GM18951 (cell line): ENCODE measurements at regions not wholly inside any gene's neighbourhood (a gene's known extent, or its start where the extent isn't known, plus 50 kb on each side); places are given as distances from the start of the nearest gene placed in this dataset.

ENCODE experiments used
- POLR2A ChIP-seq: IDR thresholded peaks from 4 replicates; pipeline ENCODE4 v1.6.1; 2011; ENCODE audit warnings: mild to moderate bottlenecking; ENCODE audit not compliant: insufficient read length, insufficient read depth; ENCODE audit errors: extremely low read depth
- in situ Hi-C: fragments of 300-500 bp; cut with MboI; formaldehyde crosslinking; loops from one replicate; pipeline ENCODE4 v1.12.0; 2022; ENCODE audit warnings: low sequenced_read_pairs, mixed read lengths, inconsistent platforms; ENCODE audit not compliant: unreplicated experiment

DNA sequence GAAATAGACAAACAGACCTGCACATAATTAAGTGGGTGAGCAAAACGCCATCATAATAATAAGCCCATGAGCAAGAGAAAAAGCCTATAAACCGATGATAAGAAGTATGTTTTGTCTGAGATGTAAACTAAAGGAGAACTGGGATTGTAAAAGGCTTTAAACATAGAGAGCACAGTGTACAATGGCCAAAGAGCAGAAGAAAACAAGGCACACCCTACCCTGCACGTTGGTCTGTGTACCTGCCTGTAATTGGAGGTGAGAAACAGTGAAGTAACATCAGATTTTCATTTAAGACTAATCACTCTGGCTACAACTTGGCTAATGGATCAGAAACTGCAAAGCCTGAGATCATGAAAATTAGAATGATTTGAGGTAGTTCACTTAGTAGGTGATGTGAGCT, 1094.7 kb upstream of the GYPC start:
- TF ChIP-seq POLR2A = no peak
- in situ Hi-C loops = no loop called here

DNA sequence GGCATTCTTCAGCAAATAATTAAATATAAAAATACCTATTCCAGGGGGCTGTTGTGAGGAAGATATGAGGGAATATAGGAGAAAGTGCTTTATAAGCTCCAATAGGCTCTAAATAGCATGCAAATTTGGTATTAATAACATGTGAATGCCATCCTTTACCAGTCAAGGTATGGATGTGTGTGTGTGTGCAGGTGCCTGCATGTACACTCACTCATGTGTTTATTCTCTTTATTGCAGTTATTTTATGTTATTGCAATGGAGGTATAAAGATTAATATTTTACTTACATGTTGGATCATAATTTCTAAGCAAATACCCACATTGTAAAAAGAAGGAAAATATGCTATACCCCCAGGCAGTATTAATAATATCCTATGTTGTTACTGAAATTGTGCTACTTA, 1093.0 kb upstream of the GYPC start:
- in situ Hi-C loops = no loop called here

DNA sequence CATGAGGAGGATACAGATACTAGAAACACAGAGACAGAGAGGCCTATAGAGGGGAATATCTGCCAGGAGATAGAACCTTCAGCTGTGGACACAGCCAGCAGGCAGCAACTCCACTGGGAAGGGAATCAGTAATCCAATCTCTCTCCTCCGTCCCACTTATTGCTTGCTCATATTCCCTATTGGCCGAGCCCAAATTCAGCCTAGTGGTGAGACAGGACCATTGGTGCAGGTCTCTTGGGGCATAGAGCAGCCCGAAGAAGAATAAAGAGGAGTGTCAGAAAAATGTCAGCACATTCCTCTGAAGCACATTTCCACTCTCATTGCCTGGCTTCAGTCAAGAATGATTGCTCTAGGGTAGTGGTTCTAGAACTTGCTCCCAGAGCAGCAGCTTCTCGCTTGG, 1091.5 kb upstream of the GYPC start:
- in situ Hi-C loops = no loop called here
- TF ChIP-seq POLR2A = no peak

More for the DNA sequence above, 1093.0 kb upstream of the GYPC start:
- TF ChIP-seq POLR2A = no peak

DNA sequence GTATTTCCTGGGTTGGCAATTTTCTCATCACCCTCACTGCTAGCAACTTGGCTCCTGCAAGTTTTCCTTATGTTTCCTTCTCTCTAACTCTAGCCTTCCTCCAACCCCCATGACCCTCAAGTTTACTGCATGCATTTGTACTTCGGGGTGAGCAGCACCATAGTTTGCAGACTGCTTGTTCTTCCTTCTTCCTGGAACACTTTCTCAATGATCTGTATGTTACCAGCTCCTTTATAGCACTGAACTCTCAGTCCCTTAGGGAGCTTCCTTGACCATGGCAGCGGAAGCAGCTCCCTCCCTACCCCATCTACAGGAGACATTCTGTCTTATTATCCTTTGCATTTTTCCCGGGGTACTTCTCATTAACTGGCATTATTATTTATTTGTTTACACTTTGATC, 1089.5 kb upstream of the GYPC start:
- in situ Hi-C loops = no loop called here

DNA sequence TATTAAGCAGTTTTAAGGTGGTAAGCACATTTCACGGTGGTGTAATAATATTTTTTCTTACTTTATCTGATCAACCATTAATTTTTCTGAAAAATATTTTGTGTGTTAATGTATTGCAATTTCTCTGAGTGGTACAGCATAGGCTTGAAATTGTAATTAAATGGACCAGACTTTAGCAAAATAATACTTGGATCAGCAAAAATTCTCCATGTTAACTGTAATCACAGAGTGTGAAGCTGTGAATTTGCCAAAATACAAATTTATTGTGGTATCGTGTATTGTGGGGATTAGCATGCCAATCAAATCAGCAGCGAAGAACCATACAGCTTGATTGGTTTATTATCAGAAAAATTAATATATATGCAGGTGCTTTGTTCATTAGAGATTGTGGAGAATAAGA, 1088.9 kb upstream of the GYPC start:
- in situ Hi-C loops = no loop called here

More for the DNA sequence above, 1089.5 kb upstream of the GYPC start:
- TF ChIP-seq POLR2A = no peak

DNA sequence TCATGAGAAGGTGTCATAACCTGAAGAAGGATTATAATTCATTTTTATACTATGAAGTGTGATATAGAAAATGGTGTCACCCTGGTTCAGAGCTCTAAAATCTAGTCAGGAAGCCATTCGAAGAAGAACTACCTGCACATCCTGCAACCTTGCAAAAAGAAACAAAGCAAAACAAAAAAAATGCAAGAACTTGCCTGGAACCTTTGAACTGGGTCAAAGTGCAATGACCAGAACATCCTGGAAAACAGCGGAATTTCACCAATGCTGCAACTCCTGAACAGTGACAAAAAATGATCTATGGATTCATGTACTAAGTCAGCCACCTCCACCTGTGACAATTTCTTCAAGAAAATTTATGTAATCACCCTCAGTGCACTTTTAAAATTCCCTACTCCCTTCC, 1083.3 kb upstream of the GYPC start:
- no peak for TF ChIP-seq POLR2A
- in situ Hi-C loops = no loop called here

More for the DNA sequence above, 1088.9 kb upstream of the GYPC start:
- no peak for TF ChIP-seq POLR2A

DNA sequence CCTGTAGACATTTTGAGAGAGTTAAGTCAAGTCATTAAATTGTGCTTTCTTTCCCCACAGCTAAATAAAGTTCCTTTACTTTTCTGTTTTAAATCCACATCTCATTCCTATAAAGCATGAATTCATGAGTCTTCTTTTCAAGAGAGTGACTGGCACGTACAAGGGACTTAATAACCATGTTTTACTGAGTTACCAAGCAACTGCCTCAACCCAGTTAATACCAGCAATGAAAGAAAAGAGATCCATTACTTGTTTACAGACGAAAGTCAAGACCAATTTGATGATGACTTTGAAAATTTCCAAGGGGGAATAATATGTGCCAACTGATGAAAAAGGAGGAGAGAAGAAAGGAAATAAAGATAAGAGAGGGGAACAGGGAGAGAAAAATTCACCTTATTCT, 1082.5 kb upstream of the GYPC start:
- in situ Hi-C loops = no loop called here
- TF ChIP-seq POLR2A = no peak

DNA sequence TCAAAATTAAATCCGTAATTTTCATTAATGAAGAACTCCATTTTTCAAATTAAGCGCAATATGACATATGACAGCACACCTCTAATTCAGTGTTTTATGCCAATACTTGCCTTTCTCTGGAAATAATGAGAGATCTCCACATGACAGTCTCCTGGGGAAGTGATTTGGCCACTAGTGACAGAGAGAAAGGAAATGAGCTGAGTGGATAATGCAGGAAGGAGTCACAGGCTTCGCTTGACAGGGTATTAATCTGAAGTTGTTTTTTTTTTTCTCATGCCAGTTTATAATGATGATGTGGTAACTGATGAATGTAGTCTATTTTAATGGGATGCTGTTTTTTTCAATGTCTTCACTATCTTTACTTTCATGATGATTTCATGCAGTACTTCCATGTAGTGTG, 1079.4 kb upstream of the GYPC start:
- TF ChIP-seq POLR2A = no peak
- in situ Hi-C loops = no loop called here

DNA sequence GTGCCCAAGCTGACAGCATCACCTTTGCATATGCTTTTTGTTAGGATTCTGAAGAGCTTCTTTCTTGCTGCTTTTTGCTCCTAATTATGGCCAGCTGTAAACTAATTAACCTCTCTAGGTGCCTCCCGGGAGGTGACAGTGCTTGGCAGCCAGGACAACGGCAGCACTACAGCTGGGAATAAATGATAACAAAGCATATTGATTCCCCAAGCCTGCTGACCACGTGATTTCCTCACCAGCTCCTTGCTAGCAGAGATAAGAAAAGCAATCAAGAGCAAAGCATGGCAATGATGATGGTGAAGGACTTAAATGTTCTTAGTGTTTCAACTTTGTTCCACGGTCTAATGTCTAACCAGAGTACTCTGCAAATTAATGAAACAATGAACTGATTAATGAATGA, 1074.4 kb upstream of the GYPC start:
- in situ Hi-C loops = no loop called here
- TF ChIP-seq POLR2A = no peak

DNA sequence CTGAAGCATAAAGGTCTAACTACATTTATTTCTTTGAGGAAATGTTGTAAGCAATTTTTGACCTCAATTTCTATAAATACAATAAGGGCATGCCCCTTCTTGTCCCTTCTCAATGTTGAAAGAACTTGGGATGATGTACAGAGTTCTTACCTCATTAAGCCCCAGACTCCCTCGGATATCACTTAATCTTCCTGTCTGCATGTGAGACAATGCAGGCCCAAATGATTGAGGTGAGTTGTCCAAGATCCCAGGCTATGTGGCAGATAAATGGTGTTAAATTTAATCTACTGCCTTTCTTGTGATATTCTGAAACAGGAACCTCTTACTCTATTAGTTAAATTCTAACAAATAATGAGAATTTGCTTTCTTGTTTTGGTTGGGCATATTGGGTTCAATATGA, 1073.4 kb upstream of the GYPC start:
- TF ChIP-seq POLR2A = no peak
- in situ Hi-C loops = no loop called here

DNA sequence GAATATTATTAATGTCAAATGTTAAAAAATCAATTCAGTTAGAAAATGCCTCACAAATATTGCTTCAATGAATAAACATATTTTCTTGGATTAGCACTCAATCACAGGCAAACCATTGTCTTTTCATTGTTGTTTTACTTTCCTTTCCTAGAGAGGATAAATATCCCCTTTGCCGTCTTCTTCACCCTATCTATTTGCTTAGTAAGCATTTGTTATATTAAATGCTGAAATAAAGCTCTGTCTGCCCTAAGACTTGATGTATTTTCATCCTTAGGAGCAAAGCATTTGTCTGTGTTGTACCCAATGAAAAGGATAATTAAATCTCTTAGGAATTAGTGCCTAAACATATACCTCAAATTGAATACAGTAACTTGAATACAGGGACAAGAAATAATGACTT, 1071.2 kb upstream of the GYPC start:
- in situ Hi-C loops = no loop called here
- TF ChIP-seq POLR2A = no peak

DNA sequence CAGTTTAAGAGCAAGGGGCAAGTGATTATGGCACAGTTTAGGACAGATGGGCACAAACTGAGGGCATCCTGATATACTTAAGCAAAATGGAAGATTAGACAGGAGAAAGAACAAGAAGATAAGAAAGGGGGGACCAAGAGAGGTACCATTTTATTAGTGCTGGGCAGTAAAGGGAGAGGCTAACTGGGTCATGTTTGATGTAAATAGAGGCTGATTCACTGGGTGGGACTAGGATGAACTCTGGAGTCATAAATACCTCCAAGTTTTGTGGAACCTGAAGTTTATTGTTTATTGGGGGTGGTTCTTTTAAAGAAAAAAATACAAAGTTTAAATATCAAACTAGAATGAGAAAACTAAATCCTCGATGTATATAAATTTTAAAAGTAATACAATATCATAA, 1067.2 kb upstream of the GYPC start:
- in situ Hi-C loops = no loop called here
- no peak for TF ChIP-seq POLR2A

DNA sequence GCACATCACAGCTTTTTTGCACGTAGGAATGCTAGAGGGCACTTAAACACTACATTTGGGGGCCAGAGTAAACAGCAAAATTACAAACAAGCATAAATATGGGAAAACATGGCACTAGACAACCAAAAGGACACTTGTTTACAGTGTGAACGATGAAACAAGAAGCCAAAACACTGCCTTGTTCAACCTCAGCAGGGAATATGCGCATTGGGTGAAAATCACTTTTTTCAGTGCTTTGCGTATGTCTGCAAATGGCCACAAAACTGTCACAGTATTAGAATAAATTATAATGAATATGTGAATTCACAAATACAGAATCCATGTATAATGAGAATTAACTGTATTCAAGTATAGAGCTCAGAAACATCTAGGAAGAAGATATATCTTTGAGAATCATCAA, 1064.0 kb upstream of the GYPC start:
- in situ Hi-C loops = no loop called here

DNA sequence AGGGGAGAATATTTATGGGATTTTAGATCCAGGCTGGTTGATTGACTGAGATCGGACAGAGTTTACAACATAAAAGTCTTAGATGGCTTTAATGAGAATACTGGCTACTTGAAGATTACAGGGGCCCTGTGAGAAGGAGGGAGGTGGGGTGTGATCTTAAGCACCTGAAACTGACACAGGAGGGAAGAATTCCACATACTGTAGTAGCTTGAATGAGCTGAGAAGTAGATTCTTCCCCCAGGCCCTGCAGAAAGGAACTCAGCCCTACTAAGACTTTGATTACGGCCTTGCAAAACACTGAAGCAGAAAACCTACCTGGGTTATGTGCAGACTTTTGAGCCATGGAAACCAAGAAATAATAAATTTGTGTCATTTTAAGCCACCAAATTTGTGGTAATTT, 1062.9 kb upstream of the GYPC start:
- TF ChIP-seq POLR2A = no peak
- in situ Hi-C loops = no loop called here

More for the DNA sequence above, 1064.0 kb upstream of the GYPC start:
- no peak for TF ChIP-seq POLR2A

DNA sequence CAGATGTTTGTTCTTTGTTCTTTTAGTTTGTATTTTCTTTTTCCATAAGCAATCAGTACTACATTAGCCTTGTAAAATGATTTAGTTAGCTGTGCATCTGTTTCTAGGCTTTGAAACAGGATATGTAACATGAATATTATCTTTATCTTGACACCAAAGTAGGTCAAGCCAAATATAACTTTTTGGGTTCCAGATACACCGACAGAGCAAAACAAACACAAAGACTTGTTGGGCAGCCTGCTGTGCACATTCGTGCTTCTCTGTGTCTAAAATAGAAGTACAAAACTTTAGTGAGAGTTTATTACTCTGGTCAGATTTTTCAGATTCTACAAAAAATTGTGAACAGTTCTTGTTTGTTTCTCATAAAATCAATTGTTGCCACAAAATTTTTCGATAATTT, 1059.3 kb upstream of the GYPC start:
- no peak for TF ChIP-seq POLR2A
- in situ Hi-C loops = no loop called here

DNA sequence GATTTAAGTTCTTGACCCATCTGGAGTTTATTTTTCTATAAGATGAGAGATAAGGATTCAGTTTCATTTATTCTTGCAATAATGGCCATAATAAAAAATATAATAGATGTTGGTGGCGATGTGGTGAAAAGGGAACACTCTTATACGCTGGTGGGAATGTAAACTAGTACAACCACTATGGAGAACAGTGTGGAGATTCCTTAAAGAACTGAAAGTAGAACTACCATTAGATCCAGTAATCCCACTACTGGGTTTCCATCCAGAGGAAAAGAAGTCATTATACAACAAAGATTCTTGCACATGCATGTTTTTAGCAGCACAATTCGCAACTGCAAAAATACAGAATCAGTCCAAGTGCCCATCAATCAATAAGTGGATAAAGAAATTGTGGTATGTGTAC, 1040.5 kb upstream of the GYPC start:
- in situ Hi-C loops = no loop called here
- no peak for TF ChIP-seq POLR2A

DNA sequence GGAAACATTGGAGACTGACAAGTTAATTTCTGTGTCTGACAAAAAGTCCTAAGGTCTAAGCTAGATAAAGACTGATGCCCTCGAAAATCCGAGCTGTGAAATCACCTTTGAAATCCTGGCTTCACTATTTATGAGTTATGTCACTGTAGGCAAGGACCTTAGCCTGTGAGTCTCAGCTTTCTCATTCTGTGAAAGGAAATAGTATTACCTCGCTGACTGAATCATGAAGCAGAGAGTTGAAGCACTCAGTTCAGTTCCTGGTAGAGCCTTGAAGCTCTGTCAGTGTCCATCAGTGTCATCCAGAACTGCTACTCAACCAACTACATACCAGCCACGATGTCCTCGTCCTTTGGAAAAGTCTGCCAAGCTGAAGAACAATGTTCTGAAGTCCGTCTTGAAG, 1025.6 kb upstream of the GYPC start:
- TF ChIP-seq POLR2A = no peak
- in situ Hi-C loops = no loop called here
